Activated CD4-positive, alpha-beta memory T cell treated with anti-CD3 and anti-CD28 coated beads, Interleukin-2, amount 10 ng/mL, durations not matched to agents 7 days and 5 days (primary cell): ENCODE measurements at regions not wholly inside any gene's neighbourhood (a gene's known extent, or its start where the extent isn't known, plus 50 kb on each side); places are given as distances from the start of the nearest gene placed in this dataset.

Experiments
- CTCF ChIA-PET: fragments of 350-600 bp; sonication (Branson Sonifier 250); formaldehyde crosslinking; loops from one replicate; lab custom pipeline; 2021; ENCODE audit warnings: antibody characterized with exemption, inconsistent platforms; lab: Charles Lee
- POLR2A ChIA-PET: fragments of 350-600 bp; sonication (Branson Sonifier 250); formaldehyde crosslinking; loops from one replicate; lab custom pipeline; 2021; ENCODE audit warnings: antibody characterized with exemption; lab: Charles Lee
- DNase-seq: peaks from one replicate; pipeline ENCODE4 v3.0.0-alpha.2; 2020
- H3K27ac Mint-ChIP-seq: one replicate; pipeline ENCODE4 v1.8.0; 2021; ENCODE audit warnings: mild to moderate bottlenecking, mixed read lengths
- H3K27me3 Mint-ChIP-seq: one replicate; pipeline ENCODE4 v1.8.0; 2021; ENCODE audit warnings: mixed read lengths
- H3K36me3 Mint-ChIP-seq: one replicate; pipeline ENCODE4 v1.8.0; 2021; ENCODE audit warnings: low read depth, mixed read lengths
- H3K4me1 Mint-ChIP-seq: one replicate; pipeline ENCODE4 v1.8.0; 2021; ENCODE audit warnings: mixed read lengths
- H3K4me3 Mint-ChIP-seq: one replicate; pipeline ENCODE4 v1.8.0; 2021; ENCODE audit warnings: mild to moderate bottlenecking, mixed read lengths
- H3K9me3 Mint-ChIP-seq: one replicate; pipeline ENCODE4 v1.8.0; 2021; ENCODE audit warnings: mixed read lengths

DNA sequence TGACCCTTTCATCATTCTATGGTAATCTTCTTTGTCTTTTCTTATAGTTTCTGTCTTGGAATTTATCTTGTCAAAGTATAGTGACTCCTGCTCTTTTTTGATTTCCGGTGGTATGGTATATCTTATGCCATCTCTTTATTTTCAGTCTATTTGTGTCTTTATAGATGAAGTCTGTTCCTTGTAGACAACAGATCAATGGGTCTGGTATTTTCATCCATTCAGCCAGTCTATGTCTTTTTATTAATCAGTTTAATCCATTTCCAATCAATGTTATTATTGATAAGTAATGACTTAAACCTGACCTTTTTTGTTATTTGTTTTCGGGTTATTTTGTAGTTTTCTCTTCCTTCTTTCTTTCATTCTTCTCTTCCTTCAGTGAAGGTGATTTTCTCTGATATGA, 495.9 kb upstream of the PCDH9 start:
- DNase-seq: no peak
- Mint-ChIP-seq H3K9me3 (peaks cover 13% of the 10 kb centered on the region), H3K27ac (no peak overlapping the region), H3K4me3 (no peak overlapping the region), H3K27me3 (no peaks in the 10 kb centered on the region), H3K4me1 (no peaks in the 10 kb centered on the region), H3K36me3 (no peaks in the 10 kb centered on the region)
- ChIA-PET CTCF (no interaction called here), POLR2A (no interaction called here)

DNA sequence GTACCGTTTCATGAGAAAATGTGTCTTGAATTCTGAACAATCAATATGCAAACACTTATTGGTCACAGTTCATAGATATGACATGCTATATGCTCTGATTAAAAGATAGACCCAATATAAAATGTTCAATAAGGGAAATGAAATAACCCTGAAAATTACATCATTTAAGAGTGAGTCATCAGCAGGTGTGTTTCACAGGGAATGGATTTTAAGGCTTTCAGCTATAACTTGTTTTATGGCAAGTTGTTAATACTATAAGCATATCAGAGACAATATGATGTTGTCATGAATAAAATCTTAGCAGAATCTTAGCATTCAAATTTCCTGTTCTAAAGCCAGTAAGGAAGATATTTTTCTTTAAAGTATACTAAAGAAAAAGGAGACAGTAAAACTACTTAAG, 483.4 kb upstream of the PCDH9 start:
- H3K9me3 Mint-ChIP-seq: no peaks in the 10 kb centered on the region
- H3K4me1 Mint-ChIP-seq: no peaks in the 10 kb centered on the region
- CTCF ChIA-PET: no interaction called here
- no peak for DNase-seq
- H3K36me3 Mint-ChIP-seq: no peaks in the 10 kb centered on the region
- no peaks in the 10 kb centered on the region for H3K27me3 Mint-ChIP-seq
- POLR2A ChIA-PET: no interaction called here
- H3K27ac Mint-ChIP-seq: no peak overlapping the region
- H3K4me3 Mint-ChIP-seq: no peak overlapping the region

DNA sequence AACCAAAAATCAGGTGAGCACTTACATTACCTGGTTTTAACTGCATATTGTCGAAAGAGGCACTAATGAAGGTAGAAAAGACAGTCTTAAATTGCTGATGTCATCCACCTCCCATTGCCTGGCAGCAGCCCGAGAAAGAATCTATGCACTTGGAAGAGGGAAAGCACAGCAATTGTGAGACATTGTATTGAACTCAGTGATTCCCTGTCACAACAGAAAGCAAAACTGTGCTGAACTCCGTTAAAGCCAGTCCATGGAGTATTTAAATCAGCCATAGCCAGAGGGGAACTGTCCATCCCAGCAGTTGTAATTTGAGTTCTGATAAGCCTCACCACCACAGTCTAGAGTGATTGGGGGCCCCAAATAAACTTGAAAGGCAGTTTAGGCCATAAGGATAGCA, 466.6 kb upstream of the PCDH9 start:
- Mint-ChIP-seq H3K36me3 (no peaks in the 10 kb centered on the region), H3K27me3 (no peaks in the 10 kb centered on the region), H3K4me3 (no peak overlapping the region), H3K4me1 (no peaks in the 10 kb centered on the region), H3K9me3 (peaks cover 13% of the 10 kb centered on the region), H3K27ac (no peak overlapping the region)
- DNase-seq: no peak
- ChIA-PET CTCF (no interaction called here), POLR2A (no interaction called here)

DNA sequence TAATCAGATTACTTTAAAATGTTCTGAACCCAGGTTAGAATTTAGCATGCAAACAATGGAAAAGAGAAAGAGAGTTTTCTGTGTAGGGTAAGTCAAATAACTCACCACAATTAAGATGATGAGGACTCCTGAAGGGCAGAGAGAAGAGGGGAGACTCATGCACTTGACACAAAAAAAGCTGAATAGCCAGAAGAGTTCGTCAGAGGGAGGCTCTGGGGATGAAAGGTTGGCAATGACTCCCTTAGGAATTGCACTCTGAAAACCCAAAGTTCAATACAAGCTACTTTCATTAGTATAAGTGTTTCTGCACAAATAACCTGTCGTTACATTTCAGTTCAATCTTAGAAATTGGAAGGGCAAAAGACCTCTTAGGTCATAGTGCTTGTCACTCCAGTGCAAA, 434.4 kb upstream of the PCDH9 start:
- H3K4me3 Mint-ChIP-seq: no peak overlapping the region
- H3K27ac Mint-ChIP-seq: no peak overlapping the region
- ChIA-PET CTCF (no interaction called here), POLR2A (no interaction called here)
- DNase-seq: no peak
- H3K4me1 Mint-ChIP-seq: no peaks in the 10 kb centered on the region
- no peaks in the 10 kb centered on the region for H3K27me3 Mint-ChIP-seq
- H3K36me3 Mint-ChIP-seq: no peaks in the 10 kb centered on the region
- peaks cover 5% of the 10 kb centered on the region for H3K9me3 Mint-ChIP-seq

DNA sequence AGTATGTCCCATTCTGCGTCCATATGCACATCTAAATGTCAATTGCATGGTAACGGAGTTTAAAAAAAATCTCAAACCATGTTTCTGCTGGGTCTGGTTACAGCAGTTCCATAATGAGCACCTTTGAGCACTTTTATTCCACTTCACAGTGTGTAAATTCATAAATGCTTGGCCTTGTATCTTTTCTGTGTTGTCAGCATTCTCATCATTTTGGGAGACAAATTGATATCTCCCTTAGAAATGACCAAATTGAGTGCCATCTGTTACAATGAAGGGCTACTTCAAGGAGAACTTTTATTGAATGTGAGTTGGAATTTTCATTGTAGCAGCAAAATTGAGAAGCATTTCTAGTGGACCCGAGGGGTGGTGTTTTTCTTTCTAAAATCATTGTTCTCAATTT, 432.9 kb upstream of the PCDH9 start:
- Mint-ChIP-seq H3K27me3 (no peaks in the 10 kb centered on the region), H3K36me3 (no peaks in the 10 kb centered on the region), H3K4me3 (no peak overlapping the region), H3K27ac (no peak overlapping the region), H3K4me1 (no peaks in the 10 kb centered on the region), H3K9me3 (peaks cover 2% of the 10 kb centered on the region)
- no peak for DNase-seq
- ChIA-PET POLR2A (no interaction called here), CTCF (no interaction called here)

DNA sequence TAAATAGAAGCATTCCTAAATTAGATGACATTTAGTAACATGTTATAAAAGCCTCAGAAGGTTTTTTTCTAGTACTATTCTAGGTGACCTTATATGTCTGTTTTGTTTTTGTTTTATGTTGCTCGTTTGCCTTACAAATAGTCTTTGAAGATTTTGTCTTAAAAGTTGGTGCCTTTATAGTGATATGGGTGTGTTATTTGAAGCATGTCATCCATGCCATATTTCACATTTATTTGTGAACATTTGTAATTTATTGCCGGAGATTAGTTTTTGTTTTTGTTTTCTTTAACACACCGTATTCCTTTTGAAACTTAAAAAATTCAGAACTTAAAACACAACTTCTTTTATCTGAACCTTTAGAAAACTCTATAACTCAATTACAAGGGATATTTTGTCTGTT, 422.8 kb upstream of the PCDH9 start:
- CTCF ChIA-PET: no interaction called here

DNA sequence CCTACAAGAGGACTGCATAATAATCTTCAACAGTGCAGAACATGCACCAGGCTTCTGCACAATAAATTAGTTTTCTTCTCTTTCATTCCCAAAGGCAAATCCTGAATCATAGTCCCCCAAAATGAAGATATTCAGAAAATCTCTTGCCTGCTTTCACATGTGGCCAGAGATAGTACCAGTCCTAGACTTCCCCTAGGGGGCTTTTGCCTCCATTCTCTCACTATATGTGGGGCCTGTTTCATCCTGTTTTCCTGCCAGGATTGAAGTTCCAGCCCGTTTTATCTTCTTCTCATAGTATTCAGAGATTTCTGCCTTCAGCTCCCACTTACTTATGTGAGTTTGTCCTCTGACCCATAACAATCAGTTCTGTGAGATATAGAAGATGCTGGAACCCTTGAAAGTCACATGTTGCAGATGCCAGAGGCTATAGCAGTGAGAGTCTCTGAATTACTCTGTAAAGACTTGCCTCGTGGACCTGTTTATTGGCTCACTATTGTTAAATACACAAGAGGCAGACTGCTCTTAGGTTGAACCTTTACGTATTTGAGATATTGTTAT, 421.9 kb upstream of the PCDH9 start:
- no peaks in the 10 kb centered on the region for H3K36me3 Mint-ChIP-seq
- no peak overlapping the region for H3K4me3 Mint-ChIP-seq
- no peak overlapping the region for H3K27ac Mint-ChIP-seq
- POLR2A ChIA-PET: no interaction called here
- no peaks in the 10 kb centered on the region for H3K9me3 Mint-ChIP-seq
- no peaks in the 10 kb centered on the region for H3K27me3 Mint-ChIP-seq
- no peak for DNase-seq
- CTCF ChIA-PET: no interaction called here
- H3K4me1 Mint-ChIP-seq: no peaks in the 10 kb centered on the region

More for the DNA sequence above, 422.8 kb upstream of the PCDH9 start:
- H3K27ac Mint-ChIP-seq: no peak overlapping the region
- H3K9me3 Mint-ChIP-seq: no peaks in the 10 kb centered on the region
- no peaks in the 10 kb centered on the region for H3K4me1 Mint-ChIP-seq
- H3K36me3 Mint-ChIP-seq: no peaks in the 10 kb centered on the region
- DNase-seq: no peak
- H3K4me3 Mint-ChIP-seq: no peak overlapping the region
- POLR2A ChIA-PET: no interaction called here
- no peaks in the 10 kb centered on the region for H3K27me3 Mint-ChIP-seq

DNA sequence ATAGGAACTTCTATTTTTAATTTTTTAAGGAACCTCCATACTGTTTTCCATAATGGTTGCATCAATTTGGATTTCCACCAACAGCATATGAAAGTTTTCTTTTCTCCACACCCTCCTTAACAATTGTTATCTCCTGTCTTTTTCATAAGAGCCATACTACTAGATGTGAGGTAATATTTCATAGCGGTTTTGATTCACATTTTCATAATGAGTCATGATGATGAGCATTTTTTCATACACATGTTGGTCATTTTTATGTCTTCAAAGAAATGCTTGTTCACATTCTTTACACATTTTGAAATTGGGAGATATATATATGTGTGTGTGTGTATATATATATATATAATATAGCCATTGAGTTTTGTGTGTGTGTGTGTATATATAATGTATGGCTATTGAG, 420.3 kb upstream of the PCDH9 start:
- POLR2A ChIA-PET: no interaction called here
- no peak for DNase-seq
- H3K4me1 Mint-ChIP-seq: no peaks in the 10 kb centered on the region
- H3K9me3 Mint-ChIP-seq: no peaks in the 10 kb centered on the region
- H3K36me3 Mint-ChIP-seq: no peaks in the 10 kb centered on the region
- H3K4me3 Mint-ChIP-seq: no peak overlapping the region
- H3K27me3 Mint-ChIP-seq: no peaks in the 10 kb centered on the region
- no peak overlapping the region for H3K27ac Mint-ChIP-seq
- CTCF ChIA-PET: no interaction called here

DNA sequence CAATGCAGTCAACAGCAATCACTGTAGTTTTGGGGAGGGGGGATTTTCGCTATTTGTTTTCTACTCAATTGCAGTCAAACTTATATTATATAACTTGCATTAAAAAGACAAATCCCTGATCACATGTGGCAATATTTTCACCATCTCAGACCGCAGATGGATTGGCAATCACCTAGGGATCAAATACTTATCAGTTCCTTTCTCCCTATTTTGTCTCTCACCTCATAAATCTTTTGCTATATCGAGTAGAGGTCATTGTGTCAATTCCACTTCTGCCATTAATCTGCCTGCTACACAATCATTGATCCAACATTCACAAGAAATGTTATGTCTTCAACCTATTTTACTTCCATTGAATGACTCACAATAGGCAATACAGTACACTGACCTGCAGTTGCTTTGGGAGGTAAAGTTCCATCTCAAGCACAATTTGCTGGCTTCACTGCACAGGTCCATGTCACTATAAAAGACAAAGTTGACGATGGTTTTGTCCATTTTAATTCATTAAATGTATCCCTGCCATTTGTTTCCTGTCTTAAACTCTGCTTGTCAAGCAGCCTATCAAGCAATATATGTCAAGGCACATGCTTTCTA, 415.8 kb upstream of the PCDH9 start:
- DNase-seq: no peak
- ChIA-PET POLR2A (no interaction called here), CTCF (no interaction called here)
- H3K4me3 Mint-ChIP-seq: no peak overlapping the region
- no peaks in the 10 kb centered on the region for H3K4me1 Mint-ChIP-seq
- no peaks in the 10 kb centered on the region for H3K36me3 Mint-ChIP-seq
- no peak overlapping the region for H3K27ac Mint-ChIP-seq
- peaks cover 3% of the 10 kb centered on the region for H3K9me3 Mint-ChIP-seq
- no peaks in the 10 kb centered on the region for H3K27me3 Mint-ChIP-seq

DNA sequence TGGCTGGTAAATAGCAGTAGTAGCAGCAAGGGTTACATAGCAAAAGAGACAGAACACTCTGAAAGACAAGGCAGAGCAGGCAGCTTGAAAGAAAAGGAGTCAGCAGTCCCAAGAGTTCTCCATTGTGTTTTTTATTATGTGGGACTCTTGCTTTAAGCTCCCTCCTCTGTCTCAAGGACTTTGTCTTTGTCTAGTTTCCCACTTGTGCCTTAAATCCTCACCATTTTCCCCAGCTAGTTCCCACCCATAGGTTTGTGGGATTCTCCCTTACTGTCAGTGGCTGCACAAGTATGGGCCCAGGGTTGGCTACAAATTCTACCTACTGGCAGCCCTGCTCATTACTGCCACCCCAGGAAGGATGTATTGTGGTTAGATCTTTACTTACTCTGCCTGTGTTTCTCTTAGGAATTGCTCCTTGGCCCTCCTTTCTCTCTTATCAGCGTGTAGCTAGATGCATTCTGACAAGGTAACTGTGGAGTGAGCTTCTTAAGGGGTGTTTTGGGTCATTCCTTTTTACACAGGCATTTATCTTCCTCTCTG, 413.4 kb upstream of the PCDH9 start:
- DNase-seq: no peak
- H3K4me3 Mint-ChIP-seq: no peak overlapping the region
- no peak overlapping the region for H3K27ac Mint-ChIP-seq
- POLR2A ChIA-PET: no interaction called here
- CTCF ChIA-PET: no interaction called here
- no peaks in the 10 kb centered on the region for H3K4me1 Mint-ChIP-seq
- no peaks in the 10 kb centered on the region for H3K27me3 Mint-ChIP-seq
- no peaks in the 10 kb centered on the region for H3K36me3 Mint-ChIP-seq
- H3K9me3 Mint-ChIP-seq: peaks cover 6% of the 10 kb centered on the region

DNA sequence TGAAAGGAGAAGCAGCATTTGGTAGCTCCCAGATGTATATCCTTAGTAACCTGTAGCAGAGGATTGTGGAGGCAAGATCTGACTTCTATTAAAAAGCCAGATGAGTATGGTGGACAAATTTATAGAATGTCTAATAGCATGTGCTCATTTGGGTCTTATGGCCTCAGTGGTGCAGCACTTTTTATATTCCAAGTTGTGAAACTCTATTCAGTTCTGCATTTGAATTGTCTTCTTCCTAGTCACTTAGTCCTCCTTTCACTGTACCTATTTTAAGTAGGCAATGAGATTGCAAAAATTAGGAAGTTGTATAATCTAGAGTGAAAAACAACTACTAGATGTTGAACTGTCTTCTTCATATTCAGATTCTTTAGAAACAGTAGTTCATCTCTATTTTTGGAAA, 412.5 kb upstream of the PCDH9 start:
- ChIA-PET CTCF (no interaction called here), POLR2A (no interaction called here)
- Mint-ChIP-seq H3K9me3 (peaks cover 12% of the 10 kb centered on the region), H3K4me1 (no peaks in the 10 kb centered on the region), H3K36me3 (no peaks in the 10 kb centered on the region), H3K4me3 (no peak overlapping the region), H3K27me3 (no peaks in the 10 kb centered on the region), H3K27ac (no peak overlapping the region)
- DNase-seq: no peak

DNA sequence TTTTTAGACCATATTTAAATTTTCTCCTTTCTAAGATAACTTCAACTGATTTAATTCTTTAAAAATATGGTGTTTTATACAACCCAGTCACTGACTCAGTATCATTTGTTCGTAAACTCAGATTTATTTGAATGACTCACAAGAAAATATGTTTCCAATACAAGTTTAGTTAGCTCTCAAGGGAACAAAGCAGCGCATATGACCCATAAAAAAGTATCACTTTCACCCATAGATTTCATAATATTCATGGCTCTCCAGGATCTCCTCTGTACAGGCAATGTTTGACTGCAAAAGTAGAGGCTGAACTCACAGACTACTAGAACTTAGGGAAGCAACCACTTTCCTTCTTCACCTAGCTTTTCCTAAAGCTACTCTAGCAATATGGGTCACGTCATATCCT, 405.6 kb upstream of the PCDH9 start:
- ChIA-PET POLR2A (no interaction called here), CTCF (interaction anchor here (1.3 kb wide), 1 partner anchor 26 kb away, joined by 3 read pairs; no protein-coding TSS in a partner anchor)
- Mint-ChIP-seq H3K4me1 (no peaks in the 10 kb centered on the region), H3K9me3 (peaks cover 11% of the 10 kb centered on the region), H3K36me3 (no peaks in the 10 kb centered on the region), H3K4me3 (no peak overlapping the region), H3K27ac (no peak overlapping the region), H3K27me3 (no peaks in the 10 kb centered on the region)
- no peak for DNase-seq

DNA sequence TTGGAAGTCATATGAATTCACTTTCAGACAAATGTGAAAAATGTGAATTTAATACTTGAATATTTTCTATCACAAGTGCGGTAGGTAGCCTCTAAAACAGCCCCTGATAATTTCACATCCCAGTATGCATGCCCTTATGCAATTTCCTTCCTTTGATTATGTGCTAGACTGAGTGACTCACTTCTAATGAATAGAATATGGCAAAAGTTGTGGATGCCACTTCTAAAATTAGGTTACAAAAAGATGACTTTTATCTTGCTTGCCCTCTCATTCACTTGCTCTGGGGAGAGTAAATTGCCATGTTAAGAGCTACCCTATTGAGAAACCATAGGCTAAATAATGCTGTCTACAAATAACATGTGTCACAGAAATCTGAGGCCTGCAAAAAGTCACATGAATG, 402.5 kb upstream of the PCDH9 start:
- Mint-ChIP-seq H3K36me3 (no peaks in the 10 kb centered on the region), H3K27me3 (no peaks in the 10 kb centered on the region), H3K27ac (no peak overlapping the region), H3K4me1 (no peaks in the 10 kb centered on the region), H3K4me3 (no peak overlapping the region), H3K9me3 (peaks cover 4% of the 10 kb centered on the region)
- ChIA-PET CTCF (no interaction called here), POLR2A (no interaction called here)
- no peak for DNase-seq

DNA sequence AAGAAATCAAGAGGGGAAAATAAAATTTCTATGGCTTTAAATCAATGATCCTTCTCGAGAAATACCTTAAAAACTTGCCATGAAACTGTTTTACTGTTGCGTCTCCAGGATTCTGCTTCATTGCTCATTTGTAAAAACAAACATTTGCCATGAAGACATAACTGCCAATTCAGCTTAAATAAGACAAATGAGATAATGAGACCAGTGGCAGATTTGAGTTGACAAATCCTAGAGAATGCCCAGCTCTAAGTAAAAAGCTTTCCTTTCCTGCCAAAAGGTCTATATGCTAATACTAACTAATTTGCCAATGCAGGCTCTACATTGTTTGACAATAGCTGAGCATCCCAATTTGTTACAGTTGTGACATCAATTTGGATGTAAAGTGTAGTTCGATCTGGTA, 400.5 kb upstream of the PCDH9 start:
- Mint-ChIP-seq H3K36me3 (no peaks in the 10 kb centered on the region), H3K4me3 (no peak overlapping the region), H3K27ac (no peak overlapping the region), H3K27me3 (no peaks in the 10 kb centered on the region), H3K9me3 (peaks cover 4% of the 10 kb centered on the region), H3K4me1 (no peaks in the 10 kb centered on the region)
- CTCF ChIA-PET: no interaction called here
- POLR2A ChIA-PET: no interaction called here
- DNase-seq: no peak
